ENCODE measurements at regions not wholly inside any gene's neighbourhood (a gene's known extent, or its start where the extent isn't known, plus 50 kb on each side); places are given as distances from the start of the nearest gene placed in this dataset.

DNA sequence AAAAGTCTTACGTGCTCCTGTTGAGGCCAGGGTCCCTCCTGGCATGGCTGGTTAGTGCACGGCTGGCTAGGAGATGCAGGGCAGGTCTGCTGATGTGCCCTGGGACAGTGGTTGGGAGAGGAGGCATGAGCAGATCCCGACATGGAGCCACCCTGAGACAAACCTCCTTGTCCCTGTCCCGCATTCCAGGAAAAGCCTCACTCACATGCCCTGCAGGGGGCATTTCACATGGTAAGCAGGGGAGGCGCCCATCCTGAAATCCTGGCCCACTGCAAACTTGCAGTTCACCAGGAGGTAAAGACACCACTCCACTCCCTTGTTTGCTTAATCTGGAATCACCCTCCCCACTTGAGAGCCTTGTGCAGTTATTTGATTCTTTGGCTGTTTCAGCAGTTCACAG is 116.7 kb upstream of the SLC24A3 start:
- WGBS, result 88% methylated on average over 3 of the region's 5 CpGs
- Histone ChIP-seq H3K27ac (no peak overlapping the region), H3K4me1 (no peaks in the 10 kb centered on the region), H3K27me3 (no peaks in the 10 kb centered on the region), H3K36me3 (no peaks in the 10 kb centered on the region), H3K9me3 (no peaks in the 10 kb centered on the region), H3K4me3 (no peak overlapping the region)
- TF ChIP-seq POLR2A (IDR thresholded peaks at IDR 0.05) (no peak), POLR2AphosphoS5 (IDR thresholded peaks at IDR 0.05) (no peak), EP300 (IDR thresholded peaks at IDR 0.05) (no peak)
- TF ChIP-seq, protein P1, sequence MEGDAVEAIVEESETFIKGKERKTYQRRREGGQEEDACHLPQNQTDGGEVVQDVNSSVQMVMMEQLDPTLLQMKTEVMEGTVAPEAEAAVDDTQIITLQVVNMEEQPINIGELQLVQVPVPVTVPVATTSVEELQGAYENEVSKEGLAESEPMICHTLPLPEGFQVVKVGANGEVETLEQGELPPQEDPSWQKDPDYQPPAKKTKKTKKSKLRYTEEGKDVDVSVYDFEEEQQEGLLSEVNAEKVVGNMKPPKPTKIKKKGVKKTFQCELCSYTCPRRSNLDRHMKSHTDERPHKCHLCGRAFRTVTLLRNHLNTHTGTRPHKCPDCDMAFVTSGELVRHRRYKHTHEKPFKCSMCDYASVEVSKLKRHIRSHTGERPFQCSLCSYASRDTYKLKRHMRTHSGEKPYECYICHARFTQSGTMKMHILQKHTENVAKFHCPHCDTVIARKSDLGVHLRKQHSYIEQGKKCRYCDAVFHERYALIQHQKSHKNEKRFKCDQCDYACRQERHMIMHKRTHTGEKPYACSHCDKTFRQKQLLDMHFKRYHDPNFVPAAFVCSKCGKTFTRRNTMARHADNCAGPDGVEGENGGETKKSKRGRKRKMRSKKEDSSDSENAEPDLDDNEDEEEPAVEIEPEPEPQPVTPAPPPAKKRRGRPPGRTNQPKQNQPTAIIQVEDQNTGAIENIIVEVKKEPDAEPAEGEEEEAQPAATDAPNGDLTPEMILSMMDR (IDR thresholded peaks at IDR 0.05), result no peak
- peak in 1 of 2 donors; percentile 4 for DNase-seq (ENCODE audit: low spot score in 2 of 2)

DNA sequence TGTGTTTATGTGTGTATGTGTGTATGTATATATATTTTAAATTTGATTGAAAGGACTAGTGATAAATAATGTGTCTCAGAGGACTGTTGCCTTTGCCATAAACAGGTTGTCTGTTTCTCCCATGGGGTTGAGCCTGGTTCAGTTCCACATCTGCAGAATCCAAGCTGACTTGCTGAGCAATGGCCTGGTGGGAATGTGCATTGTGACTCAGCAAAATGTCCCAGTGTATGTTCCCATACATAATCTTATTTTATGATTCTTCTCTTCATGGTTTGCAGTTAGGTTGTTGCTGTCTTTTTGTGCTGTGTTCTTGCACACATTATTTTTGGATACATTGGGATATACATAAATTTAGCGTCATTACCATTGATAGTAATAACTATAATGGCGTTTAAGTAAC is 115.6 kb upstream of the SLC24A3 start:
- Histone ChIP-seq H3K4me1 (no peaks in the 10 kb centered on the region), H3K9me3 (no peaks in the 10 kb centered on the region), H3K36me3 (no peaks in the 10 kb centered on the region), H3K27me3 (no peaks in the 10 kb centered on the region), H3K27ac (no peak overlapping the region), H3K4me3 (no peak overlapping the region)
- TF ChIP-seq EP300 (IDR thresholded peaks at IDR 0.05) (no peak), POLR2AphosphoS5 (IDR thresholded peaks at IDR 0.05) (no peak), POLR2A (IDR thresholded peaks at IDR 0.05) (no peak)
- TF ChIP-seq, protein P1 (IDR thresholded peaks at IDR 0.05), result no peak
- no peak for DNase-seq (ENCODE audit: low spot score in 2 of 2)
- WGBS, result 95% methylated on average over 2 of the region's 2 CpGs

DNA sequence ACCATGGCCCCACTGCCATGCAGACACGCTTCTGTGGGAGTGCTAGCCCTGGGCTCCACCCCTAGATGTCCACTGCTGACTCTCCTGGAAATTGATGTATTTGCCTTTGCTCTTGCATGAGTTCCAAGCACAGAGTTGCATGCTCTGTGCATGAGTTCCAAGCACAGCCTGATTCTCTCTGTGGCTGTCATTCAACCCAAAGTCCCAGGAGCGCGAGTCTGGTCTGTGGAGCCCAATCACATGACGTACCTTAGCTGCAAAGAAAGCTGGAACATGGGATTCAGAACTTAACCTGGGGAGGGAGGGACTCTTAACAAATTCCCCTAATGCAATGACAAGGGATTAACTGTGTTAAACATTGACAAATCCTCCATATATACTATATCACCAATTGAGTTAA is 114.3 kb upstream of the SLC24A3 start:
- Histone ChIP-seq H3K4me1 (no peaks in the 10 kb centered on the region), H3K27me3 (no peaks in the 10 kb centered on the region), H3K9me3 (no peaks in the 10 kb centered on the region), H3K27ac (no peak overlapping the region), H3K36me3 (no peaks in the 10 kb centered on the region), H3K4me3 (no peak overlapping the region)
- TF ChIP-seq EP300 (IDR thresholded peaks at IDR 0.05) (no peak), POLR2AphosphoS5 (IDR thresholded peaks at IDR 0.05) (no peak), POLR2A (IDR thresholded peaks at IDR 0.05) (no peak)
- TF ChIP-seq, protein P1 (IDR thresholded peaks at IDR 0.05), result no peak
- DNase-seq (ENCODE audit: low spot score in 2 of 2), result no peak
- WGBS, result 95% methylated on average over 4 of the region's 4 CpGs

DNA sequence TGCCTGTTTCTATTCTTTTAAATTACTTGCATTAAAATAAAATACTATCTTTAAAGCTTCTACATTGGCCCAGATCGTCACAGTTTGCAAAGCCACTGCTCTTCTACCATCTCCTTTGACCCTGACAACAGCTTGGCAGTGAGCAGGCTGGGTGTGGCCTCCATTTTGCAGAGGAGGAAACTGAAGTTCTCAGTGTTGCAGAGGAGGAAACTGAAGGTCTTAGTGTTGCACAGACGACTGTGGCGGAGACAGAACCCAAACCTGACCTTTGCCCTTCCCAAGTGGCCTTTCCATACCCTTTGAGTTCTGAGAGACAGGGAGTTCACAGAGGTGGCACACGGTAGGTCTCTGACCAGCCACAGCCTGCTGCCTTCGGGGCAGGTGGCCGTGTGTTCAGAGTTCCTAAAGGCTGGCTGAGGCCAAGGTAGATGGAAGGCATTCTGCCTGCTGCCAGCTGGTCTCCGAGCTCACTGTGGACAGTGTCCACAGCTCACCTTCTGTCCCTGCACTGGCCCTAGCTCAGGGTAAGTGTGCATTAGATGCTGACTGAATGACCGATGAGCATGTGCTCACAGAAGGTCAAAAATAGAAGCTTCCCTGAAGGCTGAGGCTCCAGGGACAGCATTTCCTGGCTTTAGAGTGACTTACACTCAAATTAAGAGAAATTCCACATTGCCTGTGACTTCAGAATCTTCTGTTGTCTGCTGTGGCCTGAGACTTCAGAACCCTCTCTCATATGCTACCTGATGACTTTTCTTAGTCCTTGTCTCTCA is 113.5 kb upstream of the SLC24A3 start:
- no peak overlapping the region for H3K27ac ChIP-seq
- H3K4me3 ChIP-seq, result no peak overlapping the region
- no peak for TF ChIP-seq EP300 (IDR thresholded peaks at IDR 0.05)
- TF ChIP-seq POLR2A (IDR thresholded peaks at IDR 0.05), result no peak
- no peak for TF ChIP-seq POLR2AphosphoS5 (IDR thresholded peaks at IDR 0.05)
- TF ChIP-seq, protein P1 (IDR thresholded peaks at IDR 0.05), result no peak
- H3K9me3 ChIP-seq, result no peaks in the 10 kb centered on the region
- 53% methylated on average over 5 of the region's 8 CpGs for WGBS
- no peaks in the 10 kb centered on the region for H3K36me3 ChIP-seq
- no peaks in the 10 kb centered on the region for H3K4me1 ChIP-seq
- no peaks in the 10 kb centered on the region for H3K27me3 ChIP-seq
- no peak for DNase-seq (ENCODE audit: low spot score in 2 of 2)

DNA sequence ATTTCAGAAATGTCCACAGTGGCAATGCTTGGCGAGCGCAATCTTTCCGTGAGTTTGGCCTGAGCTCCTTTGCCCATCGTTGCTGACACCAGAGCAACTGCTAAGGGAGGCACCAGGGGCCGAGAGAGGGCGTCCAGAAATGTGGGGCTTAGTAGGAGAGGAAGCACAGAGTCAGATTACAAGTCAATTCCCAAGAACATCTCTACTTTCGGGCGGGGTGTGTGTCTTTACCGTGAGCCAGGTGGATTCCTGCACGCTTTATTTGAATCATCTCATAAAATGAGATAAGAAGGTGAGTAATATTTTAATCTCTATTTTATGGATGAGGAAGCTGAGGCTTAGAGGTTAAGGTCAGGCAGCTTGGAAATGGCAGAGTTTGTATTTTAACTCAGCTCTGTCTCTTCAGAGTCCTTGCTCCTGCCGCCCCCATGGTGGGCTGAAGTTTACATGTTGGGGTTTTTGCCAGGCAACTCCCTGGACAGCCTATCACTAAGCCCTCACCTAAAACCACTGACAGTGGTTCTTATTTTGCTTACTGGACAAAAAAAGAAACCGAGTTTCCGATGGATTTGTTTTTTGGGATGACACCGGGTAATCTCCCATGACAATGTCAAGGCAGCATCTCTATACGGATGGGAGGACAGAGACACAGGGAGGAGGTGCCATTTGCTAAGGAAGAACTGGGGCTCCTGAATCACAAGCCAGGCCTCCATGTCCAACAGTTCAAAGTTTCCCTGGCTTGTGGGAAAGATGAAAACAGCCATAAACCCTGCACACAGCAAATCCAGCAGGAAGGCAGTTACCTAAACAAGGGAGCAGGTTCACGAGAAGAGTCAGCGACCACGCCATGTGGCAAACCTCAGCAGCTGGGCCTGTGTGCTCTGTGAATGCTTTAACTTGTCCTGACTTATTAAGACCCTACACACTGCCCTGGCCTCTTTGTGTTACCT is 112.6 kb upstream of the SLC24A3 start:
- TF ChIP-seq POLR2AphosphoS5 (IDR thresholded peaks at IDR 0.05) (no peak), POLR2A (IDR thresholded peaks at IDR 0.05) (no peak), EP300 (IDR thresholded peaks at IDR 0.05) (no peak)
- TF ChIP-seq, protein P1 (IDR thresholded peaks at IDR 0.05), result no peak
- Histone ChIP-seq H3K4me3 (no peak overlapping the region), H3K4me1 (no peaks in the 10 kb centered on the region), H3K36me3 (no peaks in the 10 kb centered on the region), H3K27me3 (no peaks in the 10 kb centered on the region), H3K27ac (no peak overlapping the region), H3K9me3 (no peaks in the 10 kb centered on the region)
- no peak for DNase-seq (ENCODE audit: low spot score in 2 of 2)
- 71% methylated on average over 18 of the region's 18 CpGs for WGBS
